ENCODE measurements at regions not wholly inside any gene's neighbourhood (a gene's known extent, or its start where the extent isn't known, plus 50 kb on each side); places are given as distances from the start of the nearest gene placed in this dataset.

DNA sequence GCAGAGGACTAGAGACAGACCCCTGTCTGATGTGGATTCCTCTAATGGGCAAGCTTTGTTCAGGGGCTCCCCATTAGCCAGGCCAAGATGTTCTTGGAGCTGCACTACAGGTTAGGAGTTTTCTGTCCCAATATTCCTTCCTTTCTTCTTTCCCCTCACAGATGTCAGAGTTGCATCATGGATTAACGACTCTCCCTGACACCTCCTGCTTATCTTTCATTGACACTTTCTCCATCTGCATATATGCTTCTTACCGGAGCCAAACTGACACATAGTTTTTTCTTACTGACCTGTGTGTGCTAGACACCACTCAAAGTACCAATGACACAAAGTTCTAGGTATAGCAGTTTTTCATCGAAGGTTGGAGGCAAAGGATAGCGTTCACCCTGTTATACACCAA lies 228.6 kb upstream of the HCCS start:
- WGBS, 2 donors, result 75 to 81% methylated on average over 4 of the region's 4 CpGs

DNA sequence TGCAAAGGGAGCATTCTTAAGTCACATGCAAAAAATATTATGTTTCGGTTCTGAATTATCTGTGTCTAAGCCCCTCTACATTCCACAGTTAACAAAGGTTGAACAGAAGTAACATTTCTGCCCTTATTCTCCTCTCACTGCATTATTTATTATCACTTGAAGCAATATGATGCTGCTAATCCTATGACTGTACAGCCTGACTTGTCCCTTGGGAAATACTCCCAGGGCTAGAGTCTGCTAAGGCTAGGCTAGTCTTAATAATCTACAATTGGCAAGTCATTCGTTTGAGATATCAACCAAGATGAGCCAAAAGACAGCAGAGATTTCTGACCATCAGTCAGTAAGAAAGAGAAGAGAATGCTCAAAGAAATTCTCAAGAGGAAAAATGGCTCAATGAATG lies 226.9 kb upstream of the HCCS start:
- intact Hi-C loops (cut with DNase I), result no loop called here
- no peak overlapping the region for H3K4me3 ChIP-seq
- no peaks in the 10 kb centered on the region for H3K4me1 ChIP-seq
- no peaks in the 10 kb centered on the region for H3K27me3 ChIP-seq
- DNase-seq, result no peak
- 50 to 62% methylated on average over 2 of the region's 2 CpGs for WGBS, 2 donors
- no peak for TF ChIP-seq CTCF (IDR thresholded peaks at IDR 0.05)
- TF ChIP-seq POLR2A (IDR thresholded peaks at IDR 0.05), result no peak
- H3K9me3 ChIP-seq, result no peaks in the 10 kb centered on the region
- no peak overlapping the region for H3K27ac ChIP-seq
- no peaks in the 10 kb centered on the region for H3K36me3 ChIP-seq

More for the DNA sequence above, 228.6 kb upstream of the HCCS start:
- no peaks in the 10 kb centered on the region for H3K27me3 ChIP-seq
- no peak overlapping the region for H3K4me3 ChIP-seq
- intact Hi-C loops (cut with DNase I), result no loop called here
- H3K9me3 ChIP-seq, result no peaks in the 10 kb centered on the region
- H3K36me3 ChIP-seq, result no peaks in the 10 kb centered on the region
- no peaks in the 10 kb centered on the region for H3K4me1 ChIP-seq
- H3K27ac ChIP-seq, result no peak overlapping the region
- DNase-seq, result no peak
- TF ChIP-seq CTCF (IDR thresholded peaks at IDR 0.05) (no peak), POLR2A (IDR thresholded peaks at IDR 0.05) (no peak)

GRCh38 chrX:10892621-10893225 lies 218.4 kb upstream of the HCCS start:
- TF ChIP-seq CTCF (IDR thresholded peaks at IDR 0.05), result no peak
- TF ChIP-seq POLR2A (IDR thresholded peaks at IDR 0.05), result no peak
- no peak for DNase-seq
- Histone ChIP-seq H3K4me3 (no peak overlapping the region), H3K4me1 (no peaks in the 10 kb centered on the region), H3K27me3 (no peaks in the 10 kb centered on the region), H3K9me3 (no peaks in the 10 kb centered on the region), H3K27ac (no peak overlapping the region), H3K36me3 (no peaks in the 10 kb centered on the region)
- intact Hi-C loops (cut with DNase I), result no loop called here
- 34 to 63% methylated on average over 1 of the region's 1 CpG for WGBS, 2 donors

- WGBS, 2 donors, result 52 to 94% methylated on average over 2 of the region's 2 CpGs
- intact Hi-C loops (cut with DNase I), result no loop called here
- Histone ChIP-seq H3K27ac (no peak overlapping the region), H3K9me3 (no peaks in the 10 kb centered on the region), H3K4me3 (no peak overlapping the region), H3K4me1 (no peaks in the 10 kb centered on the region), H3K27me3 (no peaks in the 10 kb centered on the region), H3K36me3 (no peaks in the 10 kb centered on the region)
- DNase-seq, result no peak
- TF ChIP-seq CTCF (IDR thresholded peaks at IDR 0.05) (no peak), POLR2A (IDR thresholded peaks at IDR 0.05) (no peak)
Observed at GRCh38 chrX:10893366-10893765, 217.8 kb upstream of the HCCS start.

GRCh38 chrX:10893976-10894375 lies 217.2 kb upstream of the HCCS start:
- no peaks in the 10 kb centered on the region for H3K4me1 ChIP-seq
- H3K4me3 ChIP-seq, result no peak overlapping the region
- TF ChIP-seq CTCF (IDR thresholded peaks at IDR 0.05) (no peak), POLR2A (IDR thresholded peaks at IDR 0.05) (no peak)
- DNase-seq, result no peak
- intact Hi-C loops (cut with DNase I), result no loop called here
- H3K27me3 ChIP-seq, result no peaks in the 10 kb centered on the region
- H3K9me3 ChIP-seq, result no peaks in the 10 kb centered on the region
- no peaks in the 10 kb centered on the region for H3K36me3 ChIP-seq
- 83 to 95% methylated on average over 6 to 7 of the region's 7 CpGs for WGBS, 2 donors
- no peak overlapping the region for H3K27ac ChIP-seq

Data from esophagus squamous epithelium (tissue), 5 donors.